Epithelial cell of proximal tubule (primary cell): ENCODE measurements at regions not wholly inside any gene's neighbourhood (a gene's known extent, or its start where the extent isn't known, plus 50 kb on each side); places are given as distances from the start of the nearest gene placed in this dataset.
A peak's percentile ranks its signal among the peaks of the same experiment; 100 is the strongest.
"Not testable (repeated sequence)": the region's sequence is repeated elsewhere in the genome, so short reads cannot be mapped to it uniquely, and the experiment has no call there.

Source experiments
- DNase-seq: peaks from one replicate; pipeline ENCODE4 v3.0.0-alpha.2; 2011; ENCODE audit warnings: low read depth
- H3K4me3 ChIP-seq: 2 replicates; pipeline ENCODE4 v1.5.1; 2011; ENCODE audit warnings: low read depth, mild to moderate bottlenecking, low read length
- CTCF ChIP-seq: conservative IDR thresholded peaks from 2 replicates; pipeline ENCODE4 v1.5.1; 2012; ENCODE audit warnings: low read depth, mild to moderate bottlenecking, low read length

GRCh38 chr14:53842938-53843337 is 113.7 kb downstream of the BMP4 start:
- H3K4me3 ChIP-seq: no peak overlapping the region
- TF ChIP-seq CTCF: no peak
- peak; percentile 57 for DNase-seq

GRCh38 chr14:53841109-53842099 is 115.2 kb downstream of the BMP4 start:
- DNase-seq: peak; percentile 52
- no peak for TF ChIP-seq CTCF
- H3K4me3 ChIP-seq: no peak overlapping the region

GRCh38 chr14:53840444-53840843 is 116.2 kb downstream of the BMP4 start:
- H3K4me3 ChIP-seq: no peak overlapping the region
- no peak for TF ChIP-seq CTCF
- peak; percentile 72 for DNase-seq

GRCh38 chr14:53838374-53838773 is 118.3 kb downstream of the BMP4 start:
- no peak overlapping the region for H3K4me3 ChIP-seq
- no peak for TF ChIP-seq CTCF
- no peak for DNase-seq

GRCh38 chr14:53837656-53838055 is 119.0 kb downstream of the BMP4 start:
- not testable (repeated sequence) for H3K4me3 ChIP-seq, DNase-seq

- TF ChIP-seq CTCF: no peak
- no peak overlapping the region for H3K4me3 ChIP-seq
- DNase-seq: no peak
Observed at GRCh38 chr14:53836551-53836950, 120.1 kb downstream of the BMP4 start.

GRCh38 chr14:53828820-53829219 is 127.8 kb downstream of the BMP4 start:
- DNase-seq: no peak
- no peak overlapping the region for H3K4me3 ChIP-seq
- TF ChIP-seq CTCF: no peak
